HG02943 (cell line): ENCODE measurements at regions not wholly inside any gene's neighbourhood (a gene's known extent, or its start where the extent isn't known, plus 50 kb on each side); places are given as distances from the start of the nearest gene placed in this dataset.
"Not testable (repeated sequence)": the region's sequence is repeated elsewhere in the genome, so short reads cannot be mapped to it uniquely, and the experiment has no call there.

Source experiments
- ATAC-seq: cut with Tn5 transposase; IDR thresholded peaks from one replicate; pipeline ENCODE4 v1.9.1; 2021; ENCODE audit warnings: mild to moderate bottlenecking, low read depth, moderate library complexity; ENCODE audit not compliant: unreplicated experiment

DNA sequence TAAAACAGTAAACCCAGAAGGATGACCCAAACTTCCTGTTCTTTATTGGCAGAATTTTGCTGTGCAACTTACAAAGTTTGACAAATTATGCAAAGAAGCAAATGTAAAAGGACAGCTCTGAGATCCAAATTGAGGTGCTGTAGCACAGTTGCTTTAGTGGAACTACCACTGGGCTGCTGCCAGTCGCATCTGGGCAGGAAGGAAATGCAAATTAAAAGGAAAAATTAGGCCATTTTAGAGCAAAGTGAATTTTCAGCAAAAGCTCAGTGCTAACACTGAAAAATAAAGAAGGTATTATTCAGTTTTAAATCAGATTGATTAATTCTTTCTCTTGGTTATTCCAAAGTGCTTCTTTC, 104.5 kb downstream of the ZMAT3 start:
- ATAC-seq = peak; percentile 22

DNA sequence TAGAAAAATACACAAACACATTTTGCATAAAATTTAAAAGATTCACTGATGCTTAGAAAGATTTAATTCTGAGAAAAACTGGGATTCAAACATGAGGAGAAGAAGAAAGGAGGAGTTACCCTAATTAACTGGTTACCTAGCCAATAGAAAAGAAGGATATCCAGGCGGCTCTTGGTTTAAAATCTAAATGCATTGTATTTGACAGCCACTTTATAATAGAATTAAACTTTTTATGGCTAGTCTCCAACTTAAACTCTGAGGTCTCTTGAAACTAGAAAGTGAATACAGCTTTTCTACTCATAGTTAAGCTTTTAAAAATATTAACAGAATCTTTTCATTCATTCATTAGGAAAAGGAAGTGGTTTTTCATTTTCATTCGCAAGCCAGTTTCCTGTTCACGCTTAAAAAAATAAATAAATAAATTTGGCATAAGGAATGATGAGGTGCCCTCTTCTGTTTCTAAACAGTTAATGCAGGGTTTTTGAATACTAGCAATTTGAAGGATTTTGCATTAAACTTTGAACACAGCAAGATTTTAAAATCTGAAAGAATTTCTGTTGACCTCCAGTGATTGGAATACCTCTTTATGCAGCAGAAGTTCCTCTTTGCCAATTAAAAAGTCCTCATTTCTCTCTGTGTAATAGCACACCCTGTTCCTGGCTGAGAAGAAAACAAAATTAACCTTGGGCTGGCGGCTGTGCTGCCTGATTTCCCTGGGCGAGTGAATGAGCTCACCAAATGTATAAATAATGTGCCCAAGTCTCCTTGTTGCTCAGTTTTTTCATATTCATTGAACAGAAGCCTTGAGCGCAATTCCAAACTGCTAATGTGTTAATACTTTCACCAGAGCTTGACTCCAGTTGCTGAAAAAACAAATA, 105.1 kb downstream of the ZMAT3 start:
- ATAC-seq = peak; percentile 53

DNA sequence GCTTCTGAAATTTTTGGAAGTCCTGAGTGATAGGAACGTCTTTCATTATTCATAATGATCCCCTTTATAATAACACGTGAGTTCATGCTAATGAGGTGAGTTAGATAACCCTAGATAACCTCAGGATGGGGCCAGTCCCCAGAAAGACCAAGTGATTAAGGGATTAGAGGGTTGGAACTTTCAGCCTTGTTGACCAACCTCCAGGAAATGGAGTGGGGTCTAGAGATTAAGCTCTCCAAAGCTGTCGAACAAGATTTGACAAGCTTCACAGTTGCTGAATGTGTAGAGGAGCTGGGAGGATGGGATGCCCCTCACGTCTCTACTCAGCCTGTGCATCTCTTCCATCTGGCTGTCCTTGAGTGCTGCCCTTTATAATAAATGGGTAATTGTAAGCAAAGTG, 107.1 kb downstream of the ZMAT3 start:
- no peak for ATAC-seq

DNA sequence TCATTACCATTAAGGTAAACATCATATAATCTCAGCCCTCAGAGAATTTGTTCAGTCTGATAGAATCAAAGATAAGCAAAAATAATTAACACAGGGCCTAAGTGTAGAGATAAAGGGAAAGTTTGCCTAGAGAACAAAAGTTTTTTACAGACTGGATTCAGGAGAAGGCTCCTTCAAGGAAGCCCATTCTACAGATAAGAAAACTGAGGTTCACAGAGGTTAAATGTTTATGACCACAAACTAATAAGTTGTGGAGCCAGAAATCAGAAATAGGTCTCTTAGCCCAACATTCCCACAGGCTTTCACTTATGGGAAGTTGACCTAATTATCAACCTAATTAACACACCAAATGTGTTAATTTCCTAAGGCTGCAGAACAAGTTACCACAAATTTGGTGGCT, 110.7 kb downstream of the ZMAT3 start:
- no peak for ATAC-seq

DNA sequence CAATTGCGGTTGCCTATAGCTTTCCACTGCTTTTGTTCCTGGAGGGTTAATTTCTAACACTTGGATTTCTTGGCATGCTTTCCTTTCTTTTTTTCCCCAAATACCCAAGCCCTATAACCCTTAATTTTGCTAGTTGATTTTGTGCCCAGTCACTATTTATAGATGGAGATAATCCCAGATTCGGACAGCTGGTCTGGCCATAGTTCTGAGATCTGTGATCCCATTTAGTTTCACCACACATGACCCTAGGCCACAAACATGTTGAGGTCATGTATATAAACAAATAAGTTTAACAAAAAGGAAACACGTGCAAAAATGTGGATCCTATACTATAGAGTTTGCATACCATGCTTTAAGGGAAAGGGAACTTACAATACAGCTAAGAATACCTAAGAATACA, 111.4 kb downstream of the ZMAT3 start:
- no peak for ATAC-seq

DNA sequence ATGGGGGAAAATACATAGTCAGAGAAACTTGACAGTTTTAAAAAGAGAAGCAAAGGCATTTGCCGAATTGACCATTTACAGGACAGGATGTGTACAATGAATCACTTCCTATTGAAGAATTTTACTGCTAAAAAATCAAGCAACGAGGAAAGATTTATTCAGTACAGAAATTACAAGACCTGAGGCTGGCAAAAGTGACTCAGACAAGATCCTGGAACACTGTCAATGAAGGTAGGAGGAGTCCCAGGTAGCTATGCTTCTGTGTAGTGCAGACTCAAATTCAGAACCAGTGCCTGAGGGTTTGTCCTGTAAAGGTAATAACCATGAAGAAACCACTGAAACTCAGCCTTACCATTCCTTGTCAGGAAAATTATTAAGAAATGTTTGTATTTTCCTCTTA, 120.9 kb downstream of the ZMAT3 start:
- ATAC-seq = no peak

DNA sequence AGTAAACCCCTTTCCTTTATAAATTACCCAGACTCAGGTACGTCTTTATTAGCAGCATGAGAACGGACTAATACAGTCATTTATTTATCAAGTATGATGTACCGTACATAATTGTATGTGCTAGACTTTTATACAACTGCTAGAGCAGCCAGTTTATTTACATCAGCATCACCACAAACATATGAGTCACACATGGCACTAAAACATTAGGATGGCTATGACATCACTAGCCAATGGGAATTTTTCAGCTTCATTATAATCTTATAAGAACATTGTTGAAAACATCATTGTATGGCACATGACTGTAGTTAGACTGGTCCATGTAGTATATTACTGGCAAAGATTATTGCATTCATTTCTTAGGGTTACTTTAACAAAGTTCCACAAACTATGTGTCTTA, 121.7 kb downstream of the ZMAT3 start:
- ATAC-seq = no peak

DNA sequence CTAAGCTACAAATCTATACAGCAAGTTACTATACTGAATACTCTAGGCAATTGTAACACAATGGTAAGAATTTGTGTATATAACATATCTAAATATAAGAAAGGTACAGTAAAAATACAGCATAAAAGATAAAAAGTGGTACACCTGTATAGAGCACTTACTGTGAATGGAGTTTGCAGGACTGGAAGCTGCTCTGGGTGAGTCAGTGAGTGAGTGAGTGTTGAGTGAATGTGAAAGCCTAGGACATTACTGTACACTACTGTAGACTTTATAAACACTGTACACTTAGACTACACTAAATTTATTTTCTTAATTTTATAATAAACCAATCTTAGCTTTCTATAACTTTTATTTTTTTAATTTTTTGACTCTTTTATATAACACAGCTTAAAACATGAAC, 123.1 kb downstream of the ZMAT3 start:
- no peak for ATAC-seq

DNA sequence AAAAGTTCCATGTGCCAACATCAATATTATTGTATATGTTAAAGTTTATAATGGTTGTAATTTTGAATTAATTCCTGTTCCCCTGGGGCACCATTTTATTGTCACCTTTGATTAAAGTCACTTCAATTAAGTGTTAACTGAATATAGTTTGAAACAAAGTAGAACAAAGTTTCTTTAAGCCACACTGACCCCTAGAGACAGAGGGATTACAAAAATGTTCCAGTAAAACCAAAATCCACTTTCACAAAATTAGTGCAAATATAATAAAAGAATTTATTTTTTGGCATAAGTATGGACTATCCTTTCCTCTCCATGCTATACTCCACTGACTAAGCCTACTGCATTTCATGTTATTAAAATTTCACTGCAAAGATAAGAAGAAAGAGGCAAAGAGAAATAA, 123.9 kb downstream of the ZMAT3 start:
- ATAC-seq = no peak

DNA sequence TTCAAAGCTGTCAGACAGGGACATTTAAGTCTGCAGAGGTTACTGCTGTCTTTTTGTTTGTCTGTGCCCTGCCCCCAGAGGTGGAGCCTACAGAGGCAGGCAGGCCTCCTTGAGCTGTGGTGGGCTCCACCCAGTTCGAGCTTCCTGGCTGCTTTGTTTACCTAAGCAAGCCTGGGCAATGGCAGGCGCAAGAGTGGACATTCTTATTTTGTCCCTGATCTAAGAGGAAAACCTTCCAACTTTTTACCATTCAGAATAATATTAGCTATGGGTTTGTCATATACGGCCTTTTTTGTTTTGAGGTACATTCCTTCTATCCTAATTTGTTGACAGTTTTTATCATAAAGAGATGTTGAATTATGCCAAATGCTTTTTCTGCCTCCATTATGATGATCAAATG, 129.3 kb downstream of the ZMAT3 start:
- ATAC-seq = not testable (repeated sequence)

DNA sequence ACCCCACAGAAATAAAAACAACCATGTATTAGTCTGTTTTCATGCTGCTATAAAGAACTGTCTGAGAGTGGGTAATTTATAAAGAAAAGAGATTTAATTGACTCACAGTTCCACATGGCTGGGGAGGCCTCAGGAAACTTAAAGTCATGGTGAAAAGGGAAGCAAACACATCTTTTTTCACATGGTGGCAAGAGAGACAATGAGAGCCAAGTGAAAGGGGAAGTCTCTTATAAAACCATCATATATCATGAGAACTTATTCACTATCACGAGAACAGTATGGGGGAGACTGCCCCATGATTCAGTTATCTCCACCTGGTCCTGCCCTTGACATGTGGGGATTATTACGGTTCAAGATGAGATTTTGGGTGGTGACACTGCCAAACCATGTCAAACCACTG, 141.5 kb downstream of the ZMAT3 start:
- ATAC-seq = no peak

DNA sequence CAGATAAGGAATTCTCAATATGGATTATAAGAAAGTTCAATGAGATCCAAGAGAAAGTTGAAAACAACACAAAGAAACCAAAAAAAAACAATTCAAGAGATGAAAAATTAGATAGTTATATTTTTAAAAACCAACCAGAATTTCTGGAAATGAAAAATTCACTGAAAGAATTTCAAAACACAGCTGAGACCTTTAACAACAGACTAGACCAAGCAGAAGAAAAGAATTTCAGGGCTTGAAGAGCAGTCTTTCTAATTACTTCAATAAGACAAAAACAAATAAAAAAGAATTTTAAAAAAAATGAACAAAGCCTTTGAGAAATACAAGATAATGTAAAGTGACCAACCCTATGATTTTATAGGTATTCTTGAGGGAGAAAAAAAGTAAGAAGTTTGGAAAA, 155.4 kb downstream of the ZMAT3 start:
- no peak for ATAC-seq

DNA sequence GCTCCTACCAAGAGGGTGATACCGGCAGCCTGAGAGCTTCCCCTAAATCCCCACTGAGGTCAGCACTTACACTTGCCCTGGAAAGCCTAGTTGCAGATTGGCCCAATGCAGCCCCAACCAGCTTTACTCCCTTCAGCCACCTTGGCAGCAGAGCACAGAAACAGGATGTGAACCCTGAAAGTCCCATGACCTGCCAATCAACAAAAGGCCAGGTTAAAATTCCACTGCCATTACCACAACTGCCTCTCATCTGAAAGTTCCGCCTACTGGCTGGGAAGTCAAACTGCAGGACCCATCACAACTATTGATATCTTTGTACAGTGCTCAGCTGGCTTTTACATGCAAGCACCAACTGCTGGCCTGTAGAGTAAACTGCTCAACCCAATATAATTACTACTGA, 156.2 kb downstream of the ZMAT3 start:
- no peak for ATAC-seq

DNA sequence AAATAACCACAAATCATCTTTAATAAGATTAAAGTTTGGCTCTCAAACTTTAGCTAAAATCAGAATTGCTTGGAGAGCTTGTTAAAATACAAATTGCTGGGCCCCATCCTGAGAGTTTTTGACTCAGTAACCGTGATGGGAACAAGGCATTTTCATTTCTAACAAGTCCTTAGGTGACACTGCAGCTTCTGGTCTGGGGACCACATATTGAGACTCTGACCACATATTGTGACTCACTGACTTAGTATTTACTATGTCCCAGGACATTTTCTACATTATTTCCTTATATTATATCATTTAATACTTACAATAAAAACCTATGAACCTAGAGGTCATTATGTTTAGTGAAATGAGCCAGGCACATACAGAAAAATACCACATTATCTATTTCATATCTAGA, 164.5 kb downstream of the ZMAT3 start:
- ATAC-seq = no peak

DNA sequence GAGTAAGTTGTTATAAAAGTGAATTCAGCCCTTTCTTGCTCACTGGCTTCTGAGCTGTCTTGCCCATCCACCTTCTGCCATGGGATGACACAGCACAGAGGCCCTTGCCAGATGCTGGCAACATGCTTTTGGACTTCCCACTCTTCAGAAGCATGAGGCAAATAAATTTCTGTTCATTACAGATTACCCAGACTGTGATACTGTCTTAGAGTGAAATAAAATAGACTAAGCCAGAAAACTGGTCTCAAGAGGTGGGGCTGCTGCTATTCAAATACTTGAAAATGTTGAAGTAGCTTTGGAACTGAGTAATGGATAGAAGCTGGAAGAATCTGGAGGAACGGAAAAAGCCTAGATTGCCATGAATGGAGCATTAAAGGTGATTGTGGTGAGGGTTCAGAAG, 170.4 kb downstream of the ZMAT3 start:
- ATAC-seq = no peak

DNA sequence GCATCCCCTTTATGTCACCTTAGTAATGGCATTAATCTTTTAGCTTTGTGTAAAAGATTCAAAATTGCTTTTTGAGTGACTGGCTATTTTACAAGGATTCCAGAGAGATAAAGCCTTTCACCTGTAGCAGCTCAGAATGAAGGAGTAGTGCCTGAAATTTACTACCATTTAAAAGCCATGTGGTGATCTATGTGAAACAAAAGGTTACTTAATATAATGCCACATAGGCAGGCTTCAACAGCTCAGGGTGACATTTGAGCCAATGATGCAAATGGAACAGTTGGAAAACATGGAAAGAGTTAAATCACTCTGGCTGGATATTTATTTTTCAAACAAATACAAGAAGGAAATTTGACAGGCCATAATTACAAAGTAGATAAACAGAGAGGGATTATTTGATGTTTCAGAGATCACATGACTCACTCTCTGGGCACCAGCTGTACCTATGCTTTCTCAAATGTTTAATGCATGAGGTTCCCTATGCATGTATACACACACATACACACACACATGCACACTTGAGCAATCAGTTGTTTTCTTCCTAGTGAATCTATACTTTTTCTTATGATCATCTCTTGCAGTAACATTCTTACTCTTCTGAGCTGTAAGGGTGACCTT, 171.5 kb downstream of the ZMAT3 start:
- no peak for ATAC-seq

DNA sequence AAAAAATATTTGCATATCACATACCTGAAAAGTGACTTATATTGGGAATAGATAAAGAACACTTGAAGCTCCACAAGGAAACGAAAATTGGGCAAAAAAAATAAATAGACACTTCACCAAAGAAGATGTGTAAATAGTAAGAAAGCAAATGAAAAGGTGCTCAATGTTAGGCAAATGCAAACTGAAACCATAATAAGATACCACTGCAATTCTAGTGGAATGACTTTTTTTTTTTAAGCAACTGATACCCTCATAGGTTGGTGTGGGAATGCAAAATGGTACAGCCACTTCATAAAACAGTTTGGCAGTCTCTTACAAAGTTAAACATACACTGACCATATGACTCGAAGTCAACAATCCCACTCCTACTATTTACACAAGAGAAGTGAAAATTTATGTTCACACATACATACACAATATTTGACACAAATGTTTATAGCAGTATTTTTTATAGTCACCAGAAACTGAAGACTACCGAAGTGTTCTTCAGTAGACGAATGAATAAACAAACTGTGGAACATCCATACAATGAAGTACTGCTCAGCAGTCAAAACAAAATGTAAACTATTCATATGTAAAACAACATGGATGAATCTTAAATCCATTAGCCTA, 176.3 kb downstream of the ZMAT3 start:
- ATAC-seq = no peak
